DOHH2 (cell line): ENCODE measurements at regions not wholly inside any gene's neighbourhood (a gene's known extent, or its start where the extent isn't known, plus 50 kb on each side); places are given as distances from the start of the nearest gene placed in this dataset.

ENCODE experiments used
- CTCF ChIP-seq: fragments of 200-600 bp; sonication (generic); IDR thresholded peaks from one replicate; pipeline ENCODE4 v1.5.1; 2014; ENCODE audit warnings: antibody characterized with exemption, mild to moderate bottlenecking, low read depth, low read length; ENCODE audit not compliant: poor library complexity, severe bottlenecking
- EZH2phosphoT487 ChIP-seq: fragments of 200-600 bp; sonication (generic); IDR thresholded peaks from 2 replicates; pipeline ENCODE4 v1.6.1; 2017; ENCODE audit warnings: borderline replicate concordance, mild to moderate bottlenecking, antibody characterized with exemption, low read length, moderate library complexity, mixed read lengths

- TF ChIP-seq CTCF (no peak), EZH2phosphoT487 (no peak)
Measured at GRCh38 chr3:150267288-150267687, 140.8 kb upstream of the TSC22D2 start.
